Spinal cord (tissue), 9 donors: ENCODE measurements at regions not wholly inside any gene's neighbourhood (a gene's known extent, or its start where the extent isn't known, plus 50 kb on each side); places are given as distances from the start of the nearest gene placed in this dataset.
"Not testable (repeated sequence)": the region's sequence is repeated elsewhere in the genome, so short reads cannot be mapped to it uniquely, and the experiment has no call there.

ENCODE experiments used
- DNase-seq, 6 donors: peaks; one replicate each; pipeline versions ENCODE4 v3.0.0 to v3.0.0-alpha.2; 2013 to 2015; ENCODE audit warnings: low spot score in 6 of 6, low read depth in 4 of 6
- H3K27ac ChIP-seq: one replicate; pipeline ENCODE4 v1.5.1; 2013; ENCODE audit warnings: low read depth, low read length, control low read depth
- H3K27me3 ChIP-seq: one replicate; pipeline ENCODE4 v1.6.1; 2013; ENCODE audit warnings: low read length; ENCODE audit not compliant: control insufficient read depth, insufficient read depth
- H3K36me3 ChIP-seq: one replicate; pipeline ENCODE4 v1.6.1; 2013; ENCODE audit warnings: low read length; ENCODE audit not compliant: control insufficient read depth, insufficient read depth
- H3K4me1 ChIP-seq: one replicate; pipeline ENCODE4 v1.6.1; 2013; ENCODE audit warnings: low read length; ENCODE audit not compliant: control insufficient read depth, insufficient read depth
- H3K4me3 ChIP-seq: one replicate; pipeline ENCODE4 v1.5.1; 2013; ENCODE audit warnings: low read depth, low read length, control low read depth
- H3K9me3 ChIP-seq: one replicate; pipeline ENCODE4 v1.6.1; 2013; ENCODE audit warnings: low read length; ENCODE audit not compliant: control insufficient read depth, insufficient read depth
- WGBS: methylation state at CpG from one replicate; pipeline ENCODE4 v1.1.5; 2013; ENCODE audit warnings: missing lambda C conversion rate; ENCODE audit not compliant: insufficient coverage; 5-methylcytosine and 5-hydroxymethylcytosine counted together
- donor health status: healthy.

DNA sequence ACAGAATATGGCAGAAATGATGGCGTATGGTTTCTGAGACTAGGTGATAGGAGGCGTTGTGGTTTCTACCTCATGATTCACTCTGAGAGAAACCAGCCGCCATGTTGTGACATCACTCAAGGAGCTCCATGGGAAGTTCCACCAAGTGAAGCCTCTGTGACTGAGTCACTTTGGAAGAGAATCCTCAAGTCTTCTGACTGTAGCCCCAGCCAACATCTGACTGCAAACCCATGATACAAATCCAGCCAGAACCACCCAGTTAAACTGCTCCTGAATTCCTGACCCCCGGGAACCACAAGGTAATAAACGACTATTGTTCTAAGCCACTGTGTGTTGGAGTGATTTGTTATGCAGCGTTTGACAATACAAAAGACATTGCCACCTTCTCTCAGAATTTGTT lies 91.1 kb upstream of the CARD11 start:
- Histone ChIP-seq H3K27me3 (no peaks in the 10 kb centered on the region), H3K4me1 (no peaks in the 10 kb centered on the region), H3K9me3 (no peaks in the 10 kb centered on the region), H3K4me3 (no peak overlapping the region), H3K27ac (no peak overlapping the region), H3K36me3 (no peaks in the 10 kb centered on the region)
- 100% methylated on average over 3 of the region's 6 CpGs for WGBS
- no peak for DNase-seq

DNA sequence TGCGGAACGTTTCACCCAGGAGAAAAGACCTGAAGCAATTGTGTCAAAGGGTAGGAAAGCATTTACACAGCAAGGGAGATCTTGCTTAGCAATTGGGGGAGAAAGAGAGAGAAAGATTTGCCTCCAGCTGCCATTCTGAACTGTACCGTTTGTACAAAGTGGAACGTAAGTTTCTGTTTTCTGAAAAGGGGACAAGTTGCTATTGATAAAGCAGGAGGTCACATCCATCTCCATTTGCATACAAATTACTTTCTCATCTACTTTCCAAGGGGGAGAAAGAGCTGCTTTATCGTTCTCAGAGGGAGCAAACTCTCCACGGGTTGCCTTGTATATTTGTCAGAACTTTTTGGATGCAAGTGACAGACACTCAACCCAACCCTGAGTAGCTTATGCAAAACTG lies 92.0 kb upstream of the CARD11 start:
- Histone ChIP-seq H3K4me1 (no peaks in the 10 kb centered on the region), H3K36me3 (no peaks in the 10 kb centered on the region), H3K27ac (no peak overlapping the region), H3K27me3 (no peaks in the 10 kb centered on the region), H3K9me3 (no peaks in the 10 kb centered on the region), H3K4me3 (no peak overlapping the region)
- WGBS, result 13% methylated on average over 2 of the region's 6 CpGs
- peak in 1 of 6 donors; percentile 45 for DNase-seq

DNA sequence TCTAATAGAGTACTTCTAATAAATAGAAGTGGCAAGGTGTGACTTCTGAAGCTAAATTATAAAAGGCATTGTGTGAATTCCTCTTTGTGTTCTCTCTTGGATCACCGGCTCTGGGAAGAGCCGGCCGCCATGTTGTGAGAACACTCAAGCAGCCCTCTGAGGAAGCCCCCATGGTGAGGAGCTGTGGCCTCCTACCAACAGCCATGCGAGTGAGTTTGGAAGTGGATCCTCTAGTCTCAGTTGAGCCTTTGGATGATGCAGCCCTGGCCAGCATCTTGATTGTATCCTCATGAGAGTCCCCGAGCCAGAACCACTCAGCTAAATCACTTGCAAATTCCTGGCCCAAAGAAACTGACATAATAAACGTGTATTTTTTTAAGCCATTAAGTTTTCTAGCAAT lies 94.5 kb upstream of the CARD11 start:
- H3K27ac ChIP-seq, result no peak overlapping the region
- WGBS, result 97% methylated on average over 4 of the region's 6 CpGs

GRCh38 chr7:3138997-3139396 lies 95.3 kb upstream of the CARD11 start:
- no peak overlapping the region for H3K4me3 ChIP-seq
- DNase-seq, result peak in 1 of 6 donors; percentile 22
- WGBS, result no CpG with 5 or more reads among the region's 6 CpGs
- H3K4me1 ChIP-seq, result peaks cover 2% of the 10 kb centered on the region
- H3K9me3 ChIP-seq, result no peaks in the 10 kb centered on the region
- H3K27me3 ChIP-seq, result no peaks in the 10 kb centered on the region
- no peak overlapping the region for H3K27ac ChIP-seq
- no peaks in the 10 kb centered on the region for H3K36me3 ChIP-seq

More for the DNA sequence above, 94.5 kb upstream of the CARD11 start:
- DNase-seq, result no peak
- H3K36me3 ChIP-seq, result no peaks in the 10 kb centered on the region
- H3K27me3 ChIP-seq, result no peaks in the 10 kb centered on the region
- no peak overlapping the region for H3K4me3 ChIP-seq
- H3K9me3 ChIP-seq, result no peaks in the 10 kb centered on the region
- H3K4me1 ChIP-seq, result no peaks in the 10 kb centered on the region

- Histone ChIP-seq H3K27me3 (no peaks in the 10 kb centered on the region), H3K27ac (no peak overlapping the region), H3K36me3 (no peaks in the 10 kb centered on the region), H3K4me3 (no peak overlapping the region), H3K9me3 (no peaks in the 10 kb centered on the region), H3K4me1 (peaks cover 9% of the 10 kb centered on the region)
- 63% methylated on average over 5 of the region's 6 CpGs for WGBS
- DNase-seq, result no peak
Observed at GRCh38 chr7:3140834-3141233, 97.2 kb upstream of the CARD11 start.

DNA sequence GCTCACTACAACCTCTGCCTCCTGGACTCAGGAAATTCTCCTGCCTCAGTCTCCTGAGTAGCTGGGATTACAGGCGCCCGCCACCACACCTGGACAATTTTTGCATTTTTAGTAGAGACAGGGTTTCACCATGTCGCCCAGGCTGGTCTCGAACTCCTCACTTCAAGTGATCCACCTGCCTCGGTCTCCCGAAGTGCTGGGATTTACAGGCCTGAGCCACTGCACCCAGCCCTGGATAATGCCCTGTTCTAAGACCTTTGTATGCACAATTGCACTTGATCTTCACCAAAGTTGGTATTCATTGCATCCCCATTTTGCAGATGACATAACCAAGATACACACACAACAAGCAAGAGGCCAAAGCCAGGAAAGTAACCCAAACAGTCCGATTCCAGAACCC lies 97.7 kb upstream of the CARD11 start:
- Histone ChIP-seq H3K27me3 (no peaks in the 10 kb centered on the region), H3K9me3 (no peaks in the 10 kb centered on the region), H3K27ac (no peak overlapping the region), H3K4me1 (peaks cover 9% of the 10 kb centered on the region), H3K36me3 (no peaks in the 10 kb centered on the region), H3K4me3 (no peak overlapping the region)
- no peak for DNase-seq
- 98% methylated on average over 4 of the region's 7 CpGs for WGBS

DNA sequence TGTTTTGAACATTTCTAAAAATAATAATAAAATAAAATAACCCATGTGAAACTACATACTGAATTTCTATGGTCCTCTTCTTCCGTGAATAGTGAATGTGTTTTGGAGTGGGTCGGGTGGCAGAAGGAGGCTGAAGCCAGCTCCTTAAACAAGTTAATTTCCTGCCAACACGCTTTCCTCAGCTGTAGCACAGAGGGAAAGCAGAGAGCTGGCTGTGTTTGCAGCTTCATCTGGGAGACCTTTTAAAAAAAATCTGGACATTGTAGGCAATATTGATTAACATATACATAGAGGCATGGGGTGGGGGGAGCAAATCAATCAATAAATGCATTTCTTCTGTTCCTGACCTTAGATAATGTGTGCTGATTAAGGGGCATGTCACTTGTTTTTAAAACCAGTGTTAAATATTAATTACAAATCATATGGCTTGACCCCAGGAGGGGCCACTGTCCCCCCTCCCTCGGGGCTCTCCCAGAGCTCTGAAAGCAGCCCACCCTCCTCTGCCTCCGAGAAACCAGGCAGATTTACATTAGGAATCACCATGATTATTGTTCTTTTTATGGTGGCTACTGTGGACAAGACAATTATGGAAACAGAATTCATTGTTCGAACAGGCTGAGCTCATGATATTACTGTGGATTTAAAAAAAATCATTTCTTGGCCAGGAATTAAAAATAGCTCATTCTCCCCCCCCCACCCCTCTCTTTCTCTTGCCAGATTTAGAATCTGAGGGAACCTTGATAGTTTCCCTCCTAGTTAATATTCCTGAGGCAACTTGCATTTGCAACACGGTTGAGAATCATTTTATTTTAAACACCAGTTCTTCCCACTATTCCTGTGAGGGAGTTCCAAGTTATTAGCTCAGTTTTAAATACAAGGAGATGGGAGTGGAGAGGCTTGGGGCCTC lies 100.5 kb upstream of the CARD11 start:
- Histone ChIP-seq H3K27ac (no peak overlapping the region), H3K4me3 (no peak overlapping the region), H3K36me3 (no peaks in the 10 kb centered on the region), H3K9me3 (no peaks in the 10 kb centered on the region), H3K4me1 (peaks cover 9% of the 10 kb centered on the region), H3K27me3 (no peaks in the 10 kb centered on the region)
- no CpG with 5 or more reads among the region's 7 CpGs for WGBS
- DNase-seq, result peak in 2 of 6 donors; percentile 56 to 73

- H3K9me3 ChIP-seq, H3K4me1 ChIP-seq, H3K36me3 ChIP-seq, H3K27me3 ChIP-seq, DNase-seq, H3K4me3 ChIP-seq, H3K27ac ChIP-seq: not testable (repeated sequence)
- 59% methylated on average over 5 of the region's 6 CpGs for WGBS
Observed at GRCh38 chr7:3144776-3145125, 101.1 kb upstream of the CARD11 start.

DNA sequence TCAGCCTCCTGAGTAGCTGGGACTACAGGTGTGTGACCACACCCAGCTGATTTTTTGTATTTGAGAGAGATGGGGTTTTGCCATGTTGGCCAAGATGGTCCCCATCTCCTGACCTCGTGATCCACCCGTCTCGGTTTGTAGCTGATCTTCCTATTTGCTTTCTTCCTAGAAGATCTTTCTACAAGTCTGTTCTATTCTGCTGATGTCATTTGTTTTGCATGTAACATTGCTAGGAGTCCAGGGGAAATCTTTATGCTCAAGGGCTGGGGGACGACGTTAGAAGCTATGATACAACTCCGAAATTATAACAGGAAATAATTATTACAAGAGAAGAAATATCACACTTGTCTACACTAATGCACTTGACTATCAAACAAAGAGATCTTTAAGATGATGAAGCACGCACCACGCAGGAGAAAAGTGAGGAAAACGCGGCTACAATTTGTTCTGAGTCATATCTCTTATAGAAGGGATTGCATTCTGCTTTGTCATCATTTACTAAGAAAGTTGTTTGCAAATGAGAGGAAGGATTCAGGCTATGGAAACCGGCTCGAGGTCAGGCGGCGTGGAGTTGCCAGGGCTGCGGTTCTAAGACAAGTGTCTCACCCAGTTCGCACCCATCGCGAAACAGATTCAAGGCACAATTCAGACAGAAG lies 103.0 kb upstream of the CARD11 start:
- H3K27me3 ChIP-seq, result no peaks in the 10 kb centered on the region
- H3K27ac ChIP-seq, result no peak overlapping the region
- no peaks in the 10 kb centered on the region for H3K36me3 ChIP-seq
- no peak overlapping the region for H3K4me3 ChIP-seq
- peaks cover 9% of the 10 kb centered on the region for H3K4me1 ChIP-seq
- WGBS, result 84% methylated on average over 8 of the region's 18 CpGs
- no peaks in the 10 kb centered on the region for H3K9me3 ChIP-seq
- DNase-seq, result no peak

DNA sequence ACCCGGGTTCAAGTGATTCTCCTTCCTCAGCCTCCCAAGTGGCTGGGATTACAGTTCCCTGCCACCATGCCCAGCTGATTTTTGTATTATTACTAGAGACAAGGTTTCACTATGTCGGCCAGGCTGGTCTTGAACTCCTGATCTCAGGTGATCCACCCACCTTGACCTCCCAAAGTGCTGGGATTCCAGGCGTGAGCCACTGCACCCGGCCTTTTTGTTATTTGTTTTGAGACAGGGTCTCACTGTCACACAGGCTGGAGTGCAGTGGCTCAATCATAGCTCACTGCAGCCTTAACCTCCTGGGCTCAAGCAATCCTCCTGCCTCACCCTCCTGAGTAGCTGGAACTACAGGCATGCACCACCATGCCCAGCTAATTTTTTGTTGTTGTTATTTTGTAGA lies 104.8 kb upstream of the CARD11 start:
- not testable (repeated sequence) for H3K27me3 ChIP-seq, H3K4me1 ChIP-seq, H3K36me3 ChIP-seq, H3K9me3 ChIP-seq, H3K4me3 ChIP-seq, H3K27ac ChIP-seq, DNase-seq
- WGBS, result 100% methylated on average over 1 of the region's 4 CpGs
